ENCODE measurements at regions not wholly inside any gene's neighbourhood (a gene's known extent, or its start where the extent isn't known, plus 50 kb on each side); places are given as distances from the start of the nearest gene placed in this dataset.

GRCh38 chr13:106007156-106007555 lies 528.3 kb downstream of the EFNB2 start:
- no peak for DNase-seq

GRCh38 chr13:106003651-106004050 lies 531.8 kb downstream of the EFNB2 start:
- Histone ChIP-seq H3K4me3 (no peak overlapping the region), H3K27me3 (no peaks in the 10 kb centered on the region), H3K27ac (no peak overlapping the region), H3K4me1 (no peaks in the 10 kb centered on the region), H3K9me3 (no peaks in the 10 kb centered on the region), H3K36me3 (no peaks in the 10 kb centered on the region)
- no peak for DNase-seq
- intact Hi-C loops (cut with DNase I; ENCODE audit: low total_unique reads), result no loop called here
- TF ChIP-seq, protein P1, sequence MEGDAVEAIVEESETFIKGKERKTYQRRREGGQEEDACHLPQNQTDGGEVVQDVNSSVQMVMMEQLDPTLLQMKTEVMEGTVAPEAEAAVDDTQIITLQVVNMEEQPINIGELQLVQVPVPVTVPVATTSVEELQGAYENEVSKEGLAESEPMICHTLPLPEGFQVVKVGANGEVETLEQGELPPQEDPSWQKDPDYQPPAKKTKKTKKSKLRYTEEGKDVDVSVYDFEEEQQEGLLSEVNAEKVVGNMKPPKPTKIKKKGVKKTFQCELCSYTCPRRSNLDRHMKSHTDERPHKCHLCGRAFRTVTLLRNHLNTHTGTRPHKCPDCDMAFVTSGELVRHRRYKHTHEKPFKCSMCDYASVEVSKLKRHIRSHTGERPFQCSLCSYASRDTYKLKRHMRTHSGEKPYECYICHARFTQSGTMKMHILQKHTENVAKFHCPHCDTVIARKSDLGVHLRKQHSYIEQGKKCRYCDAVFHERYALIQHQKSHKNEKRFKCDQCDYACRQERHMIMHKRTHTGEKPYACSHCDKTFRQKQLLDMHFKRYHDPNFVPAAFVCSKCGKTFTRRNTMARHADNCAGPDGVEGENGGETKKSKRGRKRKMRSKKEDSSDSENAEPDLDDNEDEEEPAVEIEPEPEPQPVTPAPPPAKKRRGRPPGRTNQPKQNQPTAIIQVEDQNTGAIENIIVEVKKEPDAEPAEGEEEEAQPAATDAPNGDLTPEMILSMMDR (IDR thresholded peaks at IDR 0.05), result no peak

More at GRCh38 chr13:106007156-106007555, 528.3 kb downstream of the EFNB2 start:
- Histone ChIP-seq H3K27me3 (no peaks in the 10 kb centered on the region), H3K4me3 (no peak overlapping the region), H3K36me3 (no peaks in the 10 kb centered on the region), H3K4me1 (no peaks in the 10 kb centered on the region), H3K9me3 (no peaks in the 10 kb centered on the region), H3K27ac (no peak overlapping the region)
- intact Hi-C loops (cut with DNase I; ENCODE audit: low total_unique reads), result no loop called here
- TF ChIP-seq, protein P1 (IDR thresholded peaks at IDR 0.05), result no peak

DNA sequence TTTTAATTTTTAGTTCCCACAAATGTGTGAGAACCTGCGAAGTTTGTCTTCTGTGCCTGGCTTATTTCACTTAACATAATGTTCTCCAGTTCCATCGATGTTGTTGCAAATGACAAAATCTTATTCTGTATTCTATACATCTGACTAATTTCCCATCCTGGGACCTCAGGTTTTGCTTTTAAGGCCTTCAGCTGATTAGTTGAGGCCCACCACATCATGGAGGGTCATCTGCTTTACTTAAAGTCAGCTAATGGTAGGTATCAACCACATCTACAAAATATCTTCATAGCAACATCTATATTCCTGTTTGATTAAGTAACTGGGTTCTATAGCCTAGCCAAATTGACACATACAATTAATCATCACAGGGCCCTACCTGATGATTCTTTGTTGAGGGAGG lies 534.0 kb downstream of the EFNB2 start:
- Histone ChIP-seq H3K4me3 (no peak overlapping the region), H3K27ac (no peak overlapping the region), H3K4me1 (no peaks in the 10 kb centered on the region), H3K36me3 (no peaks in the 10 kb centered on the region), H3K27me3 (no peaks in the 10 kb centered on the region), H3K9me3 (no peaks in the 10 kb centered on the region)
- TF ChIP-seq, protein P1 (IDR thresholded peaks at IDR 0.05), result no peak
- no peak for DNase-seq
- intact Hi-C loops (cut with DNase I; ENCODE audit: low total_unique reads), result no loop called here

- H3K27ac ChIP-seq, result no peak overlapping the region
Measured at GRCh38 chr13:105997581-105998550, 537.6 kb downstream of the EFNB2 start.

DNA sequence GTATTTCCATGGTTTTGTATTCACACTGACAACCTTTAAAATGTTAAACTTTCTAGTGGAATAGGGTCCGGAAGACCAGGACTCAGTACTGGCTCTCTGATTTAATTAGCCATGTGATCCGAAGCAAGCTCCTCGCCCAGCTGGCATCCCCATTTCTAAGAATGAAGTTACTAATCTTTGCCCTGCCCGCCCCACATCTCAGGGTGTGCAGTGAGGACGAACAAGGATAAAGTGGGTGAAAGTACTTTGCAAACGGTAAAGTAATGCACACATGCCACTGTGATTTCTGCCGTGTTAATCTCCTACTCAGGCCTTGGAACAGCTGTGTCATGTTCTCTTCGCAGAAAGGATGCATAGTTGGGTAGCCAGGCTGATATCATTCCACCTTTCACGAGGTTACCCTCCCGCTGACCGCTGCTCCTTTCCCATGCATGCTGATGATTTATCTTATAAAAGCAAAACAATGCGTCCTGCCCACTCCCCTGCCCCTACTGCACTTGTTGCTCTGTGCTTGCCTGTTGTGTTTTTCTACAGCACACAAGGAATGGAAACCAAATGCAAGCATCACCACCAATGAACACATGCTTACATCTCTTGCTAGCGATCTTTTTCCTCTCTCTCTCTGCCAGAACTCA lies 539.0 kb downstream of the EFNB2 start:
- Histone ChIP-seq H3K27ac (no peak overlapping the region), H3K9me3 (no peaks in the 10 kb centered on the region), H3K36me3 (no peaks in the 10 kb centered on the region), H3K4me1 (peaks cover 0 to 4% (median 0%) of the 10 kb centered on the region in 4 donors), H3K27me3 (no peaks in the 10 kb centered on the region), H3K4me3 (no peak overlapping the region)
- intact Hi-C loops (cut with DNase I; ENCODE audit: low total_unique reads), result no loop called here
- TF ChIP-seq, protein P1 (IDR thresholded peaks at IDR 0.05), result no peak
- DNase-seq, result no peak

More at GRCh38 chr13:105997581-105998550, 537.6 kb downstream of the EFNB2 start:
- Histone ChIP-seq H3K4me3 (no peak overlapping the region), H3K36me3 (no peaks in the 10 kb centered on the region), H3K9me3 (no peaks in the 10 kb centered on the region), H3K4me1 (no peaks in the 10 kb centered on the region), H3K27me3 (no peaks in the 10 kb centered on the region)
- no peak for DNase-seq
- TF ChIP-seq, protein P1 (IDR thresholded peaks at IDR 0.05), result no peak
- intact Hi-C loops (cut with DNase I; ENCODE audit: low total_unique reads), result no loop called here
